Suppressor macrophage (primary cell): ENCODE measurements at regions not wholly inside any gene's neighbourhood (a gene's known extent, or its start where the extent isn't known, plus 50 kb on each side); places are given as distances from the start of the nearest gene placed in this dataset.
"Not testable (repeated sequence)": the region's sequence is repeated elsewhere in the genome, so short reads cannot be mapped to it uniquely, and the experiment has no call there.

ENCODE experiments used
- DNase-seq, 4 experiments: peaks; one replicate each; pipeline ENCODE4 v3.0.0-alpha.2; 2020 to 2022

DNA sequence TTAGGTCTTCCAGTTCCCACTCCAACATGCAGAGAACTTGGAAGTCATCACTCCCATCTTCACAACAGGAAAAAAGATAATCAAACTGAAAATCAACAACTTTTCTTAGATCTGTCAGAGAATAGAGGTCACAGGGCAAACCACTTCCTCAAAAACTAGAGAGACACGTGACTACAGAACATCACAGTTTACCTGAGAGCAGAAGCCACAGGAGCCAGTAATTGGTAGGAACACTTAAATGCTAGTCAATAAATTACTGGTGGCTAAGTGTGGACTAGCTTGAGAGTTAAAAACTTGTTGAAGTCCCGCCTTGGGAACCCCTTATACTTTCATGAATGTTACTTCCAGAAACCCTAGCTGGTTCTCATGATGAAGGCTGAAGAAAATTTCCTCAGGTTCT, 81.1 kb downstream of the THSD1 start:
- DNase-seq, result not testable (repeated sequence)

- DNase-seq, result no peak
Measured at GRCh38 chr13:52319876-52320275, 86.1 kb downstream of the THSD1 start.

DNA sequence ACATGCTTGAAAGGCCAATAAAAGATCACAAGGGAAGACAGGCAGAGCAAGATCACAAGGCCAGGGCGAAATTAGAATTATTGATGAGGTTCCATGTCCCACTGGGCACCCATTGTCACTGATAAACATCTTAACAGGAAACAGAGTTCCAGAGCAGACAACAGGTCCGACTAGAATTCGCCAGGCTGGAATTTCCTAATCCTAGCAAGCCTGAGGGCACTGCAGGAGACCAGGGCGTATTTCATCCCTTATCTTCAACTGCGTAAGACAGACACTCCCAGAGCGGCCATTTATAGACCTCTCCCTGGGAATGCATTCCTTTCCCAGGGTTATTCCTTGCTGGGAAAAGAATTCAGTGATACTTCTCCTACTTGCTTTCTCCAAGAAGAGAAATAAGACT, 96.1 kb downstream of the THSD1 start:
- not testable (repeated sequence) for DNase-seq

DNA sequence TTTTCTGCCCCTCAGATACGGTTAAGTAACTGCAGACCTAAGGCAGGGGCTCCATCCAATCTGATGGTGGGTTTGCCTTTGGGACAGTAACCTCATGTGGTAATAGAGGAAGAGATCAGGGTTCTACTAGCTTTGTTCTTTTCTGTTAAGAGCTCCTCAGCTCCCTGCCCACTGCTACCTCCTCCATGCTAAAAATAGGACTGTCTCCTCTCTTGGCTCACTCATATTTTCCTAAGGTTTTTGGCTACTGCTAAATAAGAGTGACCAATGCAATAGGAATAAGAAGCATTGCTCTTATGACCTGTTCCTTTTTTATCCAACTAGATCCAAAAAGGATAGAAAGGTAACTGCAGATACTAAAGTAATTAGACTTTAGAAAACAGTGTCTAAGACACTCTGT, 99.6 kb downstream of the THSD1 start:
- not testable (repeated sequence) for DNase-seq

DNA sequence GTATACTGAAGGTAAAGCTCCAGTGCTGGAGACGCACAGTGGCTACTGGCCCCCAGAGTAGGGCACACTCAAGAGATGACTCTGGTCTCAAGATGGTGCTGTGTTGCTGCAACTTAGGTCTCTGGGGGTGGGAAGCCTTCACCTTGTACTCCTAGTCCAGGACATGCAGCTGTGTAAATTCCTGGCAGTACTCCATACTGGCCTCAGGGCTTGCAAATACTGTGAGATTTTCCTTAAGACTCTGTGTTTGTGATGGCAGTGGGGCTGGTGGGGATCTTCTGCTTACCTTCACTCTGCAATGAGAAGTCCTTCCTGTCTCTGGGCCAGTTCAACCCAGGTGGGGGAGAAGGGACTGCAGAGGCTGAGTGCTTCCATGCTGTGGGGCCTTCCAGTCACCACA, 102.9 kb downstream of the THSD1 start:
- not testable (repeated sequence) for DNase-seq

DNA sequence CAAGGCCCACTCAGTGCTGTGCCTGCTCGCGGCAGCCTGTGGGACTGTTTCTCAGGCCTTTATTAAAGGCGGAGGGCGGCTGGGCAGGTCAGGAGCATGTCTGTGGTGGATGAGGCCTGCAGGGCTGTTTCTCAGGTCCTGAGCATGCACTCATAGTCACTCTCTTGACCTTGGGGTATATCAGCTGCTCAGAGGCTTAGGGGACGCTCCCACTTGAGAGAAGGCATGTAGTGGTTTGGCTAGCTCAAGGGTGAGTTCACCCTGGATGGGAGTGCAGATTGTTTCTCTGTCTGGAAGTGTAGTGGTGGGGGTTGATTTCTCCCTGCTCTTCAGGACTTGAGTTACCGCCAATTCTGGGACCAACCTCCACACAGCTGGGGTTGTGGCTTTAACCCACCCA, 103.3 kb downstream of the THSD1 start:
- not testable (repeated sequence) for DNase-seq

GRCh38 chr13:52301810-52302400, 104.1 kb downstream of the THSD1 start:
- DNase-seq, result not testable (repeated sequence)

DNA sequence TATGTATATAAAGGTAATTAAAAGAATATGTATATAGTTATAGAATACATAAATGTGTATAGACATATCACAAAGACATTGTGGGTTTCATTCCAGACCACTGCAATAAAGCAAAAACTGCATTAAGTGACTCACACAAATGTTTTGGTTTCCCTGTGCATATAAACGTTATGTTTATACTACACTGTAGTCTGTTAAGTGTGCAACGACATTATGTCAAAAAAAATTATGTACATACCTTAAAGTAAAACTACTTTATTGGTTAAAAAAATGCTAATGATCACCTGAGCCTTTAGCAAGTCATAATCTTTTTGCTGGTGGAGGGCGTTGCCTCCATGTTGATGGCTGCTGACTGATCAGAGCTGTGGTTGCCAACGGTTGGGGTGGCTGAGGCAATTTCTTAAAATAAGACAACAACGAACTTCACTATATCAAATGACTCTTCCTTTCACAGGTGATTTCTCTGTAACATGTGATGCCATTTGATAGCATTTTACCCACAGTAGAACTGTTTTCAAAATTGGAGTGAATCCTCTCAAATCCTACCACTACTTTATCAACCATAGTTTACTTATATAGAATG, 107.8 kb downstream of the THSD1 start:
- DNase-seq, result not testable (repeated sequence)

DNA sequence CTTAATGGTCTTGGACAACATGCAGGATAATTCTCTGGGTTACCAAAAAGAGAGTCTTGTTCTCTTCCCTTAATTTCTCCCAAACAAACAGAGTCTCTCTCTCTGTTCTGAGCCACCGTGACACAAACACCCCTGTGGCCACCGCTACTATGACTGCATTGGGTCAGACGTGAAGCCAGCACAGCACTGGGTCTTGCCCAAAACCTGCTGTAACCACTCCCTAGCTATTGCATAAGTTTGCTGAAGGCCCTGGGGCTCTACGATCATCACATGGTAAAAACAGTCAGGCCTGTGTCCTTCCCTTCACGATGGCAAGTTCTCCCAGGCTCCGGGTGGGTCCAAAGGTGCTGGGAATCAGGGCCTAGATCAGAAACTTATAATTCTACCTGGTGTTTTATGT, 117.1 kb downstream of the THSD1 start:
- not testable (repeated sequence) for DNase-seq

GRCh38 chr13:52281387-52281786, 122.0 kb upstream of the NEK3 start:
- not testable (repeated sequence) for DNase-seq

DNA sequence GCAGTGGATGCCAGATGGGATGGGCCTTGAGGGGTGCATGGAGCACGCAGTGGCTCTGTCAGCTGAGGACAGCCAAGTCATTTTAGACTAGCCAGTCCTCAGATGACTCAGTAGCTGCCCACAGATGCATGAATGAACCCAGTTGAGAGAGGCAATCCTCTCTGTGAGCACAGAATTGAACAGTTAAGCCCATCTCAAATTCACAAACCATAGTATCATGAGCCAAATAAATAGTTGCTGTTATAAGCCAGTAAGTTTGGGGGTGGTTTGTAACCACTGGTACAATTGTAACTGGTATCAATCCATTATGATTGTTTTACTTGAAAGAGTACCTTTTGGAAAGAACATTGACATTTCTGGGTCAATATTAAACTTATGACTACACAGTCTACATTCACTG, 120.0 kb upstream of the NEK3 start:
- DNase-seq, result not testable (repeated sequence)

GRCh38 chr13:52254299-52254698, 94.9 kb upstream of the NEK3 start:
- DNase-seq, result not testable (repeated sequence)

DNA sequence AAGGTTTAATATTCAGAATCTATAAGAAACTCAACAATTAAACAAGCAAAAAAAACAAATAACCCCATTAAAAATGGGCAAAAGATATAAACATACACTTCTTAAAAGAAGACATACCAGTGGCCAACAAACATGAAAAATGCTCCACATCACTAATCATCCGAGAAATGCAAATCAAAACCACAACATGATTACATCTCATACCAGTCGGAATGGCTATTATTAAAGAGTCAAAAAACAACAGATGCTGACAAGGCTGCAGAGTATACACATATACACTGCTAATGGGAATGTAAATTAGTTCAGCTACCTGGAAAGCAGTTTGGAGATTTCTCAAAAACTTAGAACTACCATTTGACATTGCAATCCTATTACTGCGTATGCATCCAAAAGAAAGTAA, 81.4 kb upstream of the NEK3 start:
- not testable (repeated sequence) for DNase-seq

DNA sequence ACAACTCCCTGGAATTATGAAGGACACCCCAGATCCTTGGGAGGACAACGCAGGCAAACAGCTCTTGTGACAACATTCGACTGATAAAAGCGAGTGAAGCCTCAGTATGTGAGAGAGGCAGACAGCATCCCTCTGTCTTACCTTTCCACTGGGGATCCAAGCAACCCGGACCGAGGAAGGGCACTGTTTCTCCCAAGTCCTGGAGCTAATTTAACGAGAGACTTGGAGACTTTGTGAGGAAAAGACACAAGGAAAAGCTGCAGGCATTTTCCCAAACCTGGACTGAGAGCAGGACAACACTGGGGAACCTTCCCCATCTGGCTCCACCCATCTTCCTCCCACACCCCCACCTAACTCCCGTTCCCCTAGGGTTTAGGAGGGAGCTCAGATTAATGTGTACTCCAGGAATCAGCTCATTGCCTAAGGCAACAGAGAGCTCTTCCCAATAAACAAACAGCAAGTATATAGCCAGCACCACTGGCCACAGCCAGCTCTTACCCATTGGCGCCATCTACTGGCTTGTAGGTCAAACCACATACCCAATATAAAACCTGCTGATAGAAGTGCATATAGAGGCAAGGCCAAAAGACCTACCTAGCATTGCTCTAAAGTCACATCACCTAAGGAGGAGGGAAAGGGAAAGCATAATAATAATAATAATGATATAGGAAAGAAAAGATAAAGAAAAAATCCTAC, 76.7 kb upstream of the NEK3 start:
- DNase-seq, result peak; percentile 64 to 82 (median 78)

- DNase-seq, result not testable (repeated sequence)
Measured at GRCh38 chr13:52234928-52235327, 75.5 kb upstream of the NEK3 start.

DNA sequence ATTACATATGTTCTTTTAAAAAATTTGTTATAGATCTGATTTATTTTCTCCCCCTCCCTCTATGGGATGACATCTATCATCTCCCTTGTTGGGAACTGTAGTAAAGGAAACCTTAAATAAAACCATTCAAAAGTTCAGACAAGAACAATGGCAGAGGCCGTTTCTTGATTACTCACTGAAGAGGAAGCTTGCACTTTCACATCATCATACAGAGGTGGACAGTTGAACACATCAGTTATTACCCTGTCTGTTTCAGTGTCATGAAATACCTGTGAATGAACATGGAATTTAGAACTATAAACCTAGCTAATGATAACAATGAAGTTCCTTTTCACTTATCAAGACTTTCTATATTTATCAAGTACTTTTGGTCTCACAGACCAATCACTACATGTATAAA, 63.7 kb upstream of the NEK3 start:
- DNase-seq, result not testable (repeated sequence)

- DNase-seq, result not testable (repeated sequence)
Measured at GRCh38 chr13:52213920-52214319, 54.5 kb upstream of the NEK3 start.

DNA sequence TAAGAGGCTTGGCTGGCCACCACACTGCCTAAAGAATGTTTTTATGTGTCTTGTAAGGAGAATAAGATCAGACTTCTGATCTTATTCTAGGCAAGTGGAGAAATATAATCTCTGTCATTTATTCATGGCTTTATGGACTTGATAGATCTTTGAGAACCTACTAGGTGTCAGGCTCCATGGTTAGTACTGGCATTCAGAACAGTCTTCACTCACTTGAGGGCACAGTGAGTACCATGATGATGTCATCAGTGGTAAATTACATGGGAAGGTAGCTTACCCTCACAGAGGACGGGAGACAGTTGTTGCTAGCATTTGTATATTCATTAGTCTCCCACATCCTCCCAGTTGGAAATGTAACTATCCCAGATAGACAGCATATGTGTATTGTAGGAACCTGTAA, 53.5 kb upstream of the NEK3 start:
- DNase-seq, result not testable (repeated sequence)

DNA sequence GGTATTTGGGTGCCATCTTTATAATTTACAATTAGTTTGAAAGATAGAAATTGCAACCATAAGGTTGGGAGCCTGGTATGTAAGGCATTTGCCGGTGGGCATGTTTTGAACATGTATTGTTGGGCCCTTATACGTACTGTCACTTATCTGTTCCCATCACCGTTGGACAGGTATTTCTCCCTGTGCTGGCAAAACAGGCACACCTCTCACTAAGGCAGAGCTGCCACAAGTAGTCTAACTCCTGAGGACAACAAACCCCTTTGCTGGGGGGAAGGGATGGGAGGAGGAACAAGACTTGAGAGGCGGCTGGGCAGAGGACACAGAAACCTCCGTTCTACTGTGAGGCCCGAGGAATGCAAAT, 52.0 kb upstream of the NEK3 start:
- not testable (repeated sequence) for DNase-seq

DNA sequence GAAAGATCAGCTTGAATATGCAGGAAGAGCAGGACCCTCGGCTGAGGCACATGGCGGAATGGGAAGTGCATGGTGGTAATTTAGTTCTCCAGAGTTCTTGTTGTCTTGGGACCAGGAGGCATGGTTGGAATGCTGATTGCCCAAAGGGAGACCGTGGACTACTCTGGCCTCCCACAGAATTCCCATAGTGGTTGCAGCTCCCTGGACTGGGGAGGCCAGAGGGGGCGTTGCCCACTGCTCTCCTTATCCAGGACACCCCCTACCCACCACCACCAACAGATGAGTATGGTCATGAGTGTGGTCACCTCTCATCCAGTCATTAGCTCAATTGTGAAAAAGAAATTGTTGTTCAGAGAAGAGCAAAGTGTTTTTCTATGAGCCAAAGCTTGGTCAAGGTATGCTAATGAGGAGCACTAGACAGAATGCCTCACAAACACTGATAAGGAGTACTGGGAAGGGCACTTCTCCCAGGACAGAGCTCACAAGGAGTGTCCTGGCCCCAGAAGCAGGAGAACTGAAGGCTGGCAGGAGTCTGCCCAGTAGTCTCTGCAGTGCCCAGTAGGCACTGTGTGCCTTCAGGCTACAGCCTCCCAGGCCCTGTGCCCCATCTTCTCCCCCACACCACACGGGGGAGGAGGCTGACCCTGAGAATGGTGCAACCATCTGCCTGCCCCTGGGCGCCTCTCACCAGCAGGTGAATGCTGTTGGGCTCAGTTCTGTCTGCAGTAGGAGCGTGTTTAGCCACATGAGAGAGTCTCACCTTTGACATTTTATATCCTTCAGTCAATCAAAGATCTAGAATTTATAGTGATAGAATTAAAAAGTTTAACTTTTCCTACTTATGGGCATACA, 51.4 kb upstream of the NEK3 start:
- not testable (repeated sequence) for DNase-seq
